ENCODE measurements at regions not wholly inside any gene's neighbourhood (a gene's known extent, or its start where the extent isn't known, plus 50 kb on each side); places are given as distances from the start of the nearest gene placed in this dataset.

- no peak for TF ChIP-seq CTCF (IDR thresholded peaks at IDR 0.05)
These were observed 336.6 kb upstream of the TBC1D5 start for GRCh38 chr3:18079062-18079461.

GRCh38 chr3:18077128-18077840 is 334.9 kb upstream of the TBC1D5 start:
- DNase-seq (ENCODE audit: low spot score) (no peak), ATAC-seq (ENCODE audit: low FRiP score) (no peak)
- TF ChIP-seq CTCF (IDR thresholded peaks at IDR 0.05): no peak

More at GRCh38 chr3:18079062-18079461, 336.6 kb upstream of the TBC1D5 start:
- DNase-seq (ENCODE audit: low spot score) (no peak), ATAC-seq (ENCODE audit: low FRiP score) (no peak)

- TF ChIP-seq CTCF (IDR thresholded peaks at IDR 0.05): no peak
- DNase-seq (ENCODE audit: low spot score) (no peak), ATAC-seq (ENCODE audit: low FRiP score) (no peak)
These were observed 333.9 kb upstream of the TBC1D5 start for GRCh38 chr3:18076301-18076700.

GRCh38 chr3:18075799-18076198 is 333.4 kb upstream of the TBC1D5 start:
- no peak for ATAC-seq (ENCODE audit: low FRiP score)
- TF ChIP-seq CTCF (IDR thresholded peaks at IDR 0.05): no peak

GRCh38 chr3:18071833-18072232 is 329.4 kb upstream of the TBC1D5 start:
- TF ChIP-seq CTCF (IDR thresholded peaks at IDR 0.05): no peak
- ATAC-seq (ENCODE audit: low FRiP score) (no peak), DNase-seq (ENCODE audit: low spot score) (no peak)

More at GRCh38 chr3:18075799-18076198, 333.4 kb upstream of the TBC1D5 start:
- DNase-seq (ENCODE audit: low spot score): no peak

GRCh38 chr3:18070944-18071343 is 328.5 kb upstream of the TBC1D5 start:
- TF ChIP-seq CTCF (IDR thresholded peaks at IDR 0.05): no peak
- ATAC-seq (ENCODE audit: low FRiP score) (no peak), DNase-seq (ENCODE audit: low spot score) (no peak)

GRCh38 chr3:18070231-18070630 is 327.8 kb upstream of the TBC1D5 start:
- ATAC-seq (ENCODE audit: low FRiP score) (no peak), DNase-seq (ENCODE audit: low spot score) (no peak)
- no peak for TF ChIP-seq CTCF (IDR thresholded peaks at IDR 0.05)
